Left cardiac atrium (tissue), 4 donors: ENCODE measurements at regions not wholly inside any gene's neighbourhood (a gene's known extent, or its start where the extent isn't known, plus 50 kb on each side); places are given as distances from the start of the nearest gene placed in this dataset.

Experiments used
- ATAC-seq, 2 donors: fragments of 200-7000 bp; cut with Tn5 transposase; one replicate each; pipeline ENCODE4 v1.9.1; 2020; ENCODE audit warnings: mild to moderate bottlenecking in 2 of 2, moderate library complexity in 2 of 2
- DNase-seq: peaks from one replicate; pipeline ENCODE4 v3.0.0-alpha.2; 2020
- intact Hi-C, 2 donors: fragments of 100-400 bp; cut with DNase I; formaldehyde crosslinking; loops; one replicate each; pipeline versions ENCODE4 v1.14.1 to v1.15.1; 2022 to 2023
- donor health status: DM: no; HTN: yes; CAD: no.
- donor health status: DM: no; HTN: yes; CAD: no; lungs with severe emphysema.
- donor health status: DM: yes; HTN: yes; CAD: no.
- donor health status: Dilated cardiomyopathy.

DNA sequence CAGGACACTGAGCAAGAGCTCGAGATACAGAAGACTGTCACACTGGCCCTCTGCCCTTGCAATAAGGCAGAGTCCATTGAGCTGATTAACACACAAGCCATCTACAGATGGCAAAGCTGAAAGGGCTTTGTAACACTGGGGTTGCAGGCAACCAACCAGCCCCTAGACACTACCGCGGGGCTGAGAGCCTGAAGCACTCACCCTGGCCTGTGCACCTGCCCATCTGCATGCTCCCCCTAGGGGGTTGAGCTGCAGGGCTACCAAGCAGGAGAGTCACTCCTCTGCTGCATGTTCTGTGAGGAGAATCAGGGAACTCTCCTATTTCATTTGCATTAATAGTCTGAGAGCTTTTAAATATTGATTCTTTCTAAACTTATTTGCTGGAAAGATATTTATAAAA lies 128.1 kb upstream of the VIPR2 start:
- intact Hi-C loops: no loop called here
- DNase-seq (no peak), ATAC-seq (no peak)

GRCh38 chr7:159271781-159272180 lies 127.1 kb upstream of the VIPR2 start:
- DNase-seq (no peak), ATAC-seq (no peak)
- intact Hi-C loops: no loop called here

GRCh38 chr7:159269745-159270144 lies 125.1 kb upstream of the VIPR2 start:
- DNase-seq (no peak), ATAC-seq (no peak)
- intact Hi-C loops: no loop called here

DNA sequence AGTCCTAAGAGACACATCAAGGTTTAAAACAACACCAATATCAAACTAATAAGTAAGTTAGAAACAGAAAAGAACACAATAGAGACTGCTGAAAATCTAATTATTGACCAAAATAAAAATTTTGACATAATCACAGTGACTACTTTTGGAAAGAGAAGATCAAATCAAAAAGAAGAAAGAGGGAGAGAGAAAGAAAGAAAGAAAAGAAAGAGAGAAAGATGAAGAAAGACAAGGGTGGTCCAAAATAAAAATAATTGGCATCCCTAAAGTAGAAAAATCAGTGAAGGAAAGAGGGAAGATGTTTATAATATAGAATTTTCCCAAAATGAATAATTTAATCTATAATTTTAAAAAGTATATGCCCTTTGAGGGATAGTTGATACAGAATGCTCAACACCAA lies 118.8 kb upstream of the VIPR2 start:
- ATAC-seq (no peak), DNase-seq (no peak)
- intact Hi-C loops: no loop called here

- ATAC-seq (no peak), DNase-seq (no peak)
- intact Hi-C loops: no loop called here
These were observed 109.0 kb upstream of the VIPR2 start for GRCh38 chr7:159253657-159254056.

GRCh38 chr7:159250471-159250870 lies 105.8 kb upstream of the VIPR2 start:
- intact Hi-C loops: no loop called here
- ATAC-seq (no peak), DNase-seq (no peak)

DNA sequence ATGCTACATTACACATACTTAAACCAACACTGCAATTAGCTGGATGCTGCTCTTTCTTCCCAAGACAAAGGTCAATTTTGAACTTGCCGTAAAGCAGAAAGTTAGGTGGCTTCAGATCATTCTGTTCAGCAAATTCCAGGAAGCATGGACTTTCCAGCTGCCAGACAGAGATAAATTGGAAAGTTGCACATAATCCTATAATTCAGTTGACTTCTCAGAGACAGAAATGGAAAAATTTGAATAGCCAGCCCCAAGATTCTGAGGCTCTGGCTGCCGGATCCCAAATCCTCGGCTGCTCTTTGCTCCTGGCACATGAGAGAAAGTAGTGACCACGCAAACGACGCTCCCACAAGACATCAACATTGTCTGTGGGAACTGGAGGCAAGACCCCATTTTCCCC lies 105.0 kb upstream of the VIPR2 start:
- intact Hi-C loops: no loop called here
- no peak for DNase-seq

DNA sequence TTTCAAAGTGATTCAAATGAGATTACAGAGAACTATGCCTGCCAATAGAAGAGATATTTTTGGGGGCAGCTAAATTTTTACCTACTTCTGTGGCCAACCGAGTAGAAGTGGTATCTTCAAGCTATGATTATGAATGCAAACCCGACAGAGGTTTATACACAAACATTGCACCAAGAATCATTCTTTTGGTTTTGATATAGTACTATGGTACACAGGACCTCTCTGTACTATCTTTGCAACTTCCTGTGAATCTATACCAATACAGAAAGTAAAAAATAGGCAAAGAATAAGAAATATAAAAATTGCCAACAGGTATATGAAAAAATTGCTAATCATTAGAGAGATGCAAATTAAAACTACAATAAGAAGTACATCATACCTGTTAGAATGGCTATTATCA lies 103.2 kb upstream of the VIPR2 start:
- ATAC-seq: no peak
- intact Hi-C loops: no loop called here
- DNase-seq: no peak

More for the DNA sequence above, 105.0 kb upstream of the VIPR2 start:
- no peak for ATAC-seq

DNA sequence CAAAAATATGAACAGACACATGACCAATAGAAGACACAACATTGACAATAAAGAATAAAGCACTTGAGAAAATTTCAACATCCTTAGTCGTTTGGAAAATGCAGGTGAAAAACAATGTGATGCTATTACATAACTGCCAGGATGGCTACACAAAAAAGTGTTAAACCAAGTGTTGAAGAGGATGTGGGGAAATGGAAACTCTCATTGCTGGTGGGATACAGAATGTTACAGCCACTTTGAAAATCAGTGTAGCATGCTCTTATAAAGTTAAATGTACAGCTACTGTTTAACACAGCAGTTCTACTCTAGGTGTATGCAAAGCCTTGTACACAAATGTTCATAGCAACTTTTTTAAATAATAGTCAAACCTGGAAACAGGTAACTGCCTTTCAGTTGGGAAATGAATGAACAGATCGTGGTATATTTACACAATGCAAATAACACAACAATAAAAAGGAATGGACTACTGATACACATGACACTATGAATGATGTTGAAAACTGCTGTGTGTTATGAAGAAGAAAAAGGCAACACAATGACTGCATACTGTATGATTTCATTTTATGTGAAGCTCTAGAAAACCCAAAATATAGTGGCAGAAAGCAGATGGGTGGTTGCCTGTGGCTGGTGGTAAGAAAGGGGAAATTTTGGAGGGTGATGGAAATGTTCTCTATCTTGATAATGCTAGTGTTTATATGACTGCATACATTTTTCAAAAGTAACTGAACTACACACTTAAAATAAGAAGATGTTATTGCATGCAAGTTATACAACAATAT lies 102.2 kb upstream of the VIPR2 start:
- ATAC-seq (no peak), DNase-seq (no peak)
- intact Hi-C loops: no loop called here

GRCh38 chr7:159240962-159241361 lies 96.3 kb upstream of the VIPR2 start:
- intact Hi-C loops: no loop called here
- DNase-seq: no peak
- ATAC-seq: no peak

GRCh38 chr7:159239028-159239427 lies 94.4 kb upstream of the VIPR2 start:
- DNase-seq: no peak
- intact Hi-C loops: no loop called here
- no peak for ATAC-seq

- ATAC-seq: no peak
- no peak for DNase-seq
- intact Hi-C loops: no loop called here
These were observed 93.9 kb upstream of the VIPR2 start for GRCh38 chr7:159238541-159238940.

DNA sequence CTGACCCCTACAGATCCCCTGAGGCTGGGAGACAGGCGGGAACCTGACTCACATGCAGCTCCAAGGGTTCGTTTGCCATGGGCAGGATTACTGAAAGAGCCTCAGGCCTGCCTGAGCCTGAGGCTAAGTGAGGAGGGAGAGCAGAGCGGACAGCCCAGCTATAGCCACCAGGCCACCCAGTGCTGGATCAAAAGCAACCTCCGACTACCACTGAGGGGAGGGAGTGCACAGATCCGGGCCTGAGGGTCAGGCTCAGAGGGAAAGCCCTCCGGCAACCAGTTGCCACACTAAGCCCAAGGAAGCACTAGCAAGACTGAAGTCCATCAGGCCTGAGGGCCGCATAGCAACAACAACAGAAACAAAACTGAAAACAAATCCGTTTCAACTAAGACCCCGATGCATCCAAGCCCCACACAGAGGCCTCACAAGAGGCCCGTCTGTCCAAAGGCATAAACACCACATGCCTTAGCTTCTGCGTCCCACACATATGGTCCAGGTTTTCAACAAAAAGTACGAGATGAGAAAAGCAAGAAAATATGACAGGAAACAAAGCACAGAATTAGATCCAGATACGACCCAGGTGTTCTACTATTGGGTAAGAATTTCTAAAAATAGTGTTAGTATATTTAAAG lies 92.5 kb upstream of the VIPR2 start:
- no peak for DNase-seq
- intact Hi-C loops: no loop called here
- ATAC-seq: no peak

- DNase-seq (no peak), ATAC-seq (no peak)
- intact Hi-C loops: no loop called here
These were observed 86.3 kb upstream of the VIPR2 start for GRCh38 chr7:159231017-159231416.

DNA sequence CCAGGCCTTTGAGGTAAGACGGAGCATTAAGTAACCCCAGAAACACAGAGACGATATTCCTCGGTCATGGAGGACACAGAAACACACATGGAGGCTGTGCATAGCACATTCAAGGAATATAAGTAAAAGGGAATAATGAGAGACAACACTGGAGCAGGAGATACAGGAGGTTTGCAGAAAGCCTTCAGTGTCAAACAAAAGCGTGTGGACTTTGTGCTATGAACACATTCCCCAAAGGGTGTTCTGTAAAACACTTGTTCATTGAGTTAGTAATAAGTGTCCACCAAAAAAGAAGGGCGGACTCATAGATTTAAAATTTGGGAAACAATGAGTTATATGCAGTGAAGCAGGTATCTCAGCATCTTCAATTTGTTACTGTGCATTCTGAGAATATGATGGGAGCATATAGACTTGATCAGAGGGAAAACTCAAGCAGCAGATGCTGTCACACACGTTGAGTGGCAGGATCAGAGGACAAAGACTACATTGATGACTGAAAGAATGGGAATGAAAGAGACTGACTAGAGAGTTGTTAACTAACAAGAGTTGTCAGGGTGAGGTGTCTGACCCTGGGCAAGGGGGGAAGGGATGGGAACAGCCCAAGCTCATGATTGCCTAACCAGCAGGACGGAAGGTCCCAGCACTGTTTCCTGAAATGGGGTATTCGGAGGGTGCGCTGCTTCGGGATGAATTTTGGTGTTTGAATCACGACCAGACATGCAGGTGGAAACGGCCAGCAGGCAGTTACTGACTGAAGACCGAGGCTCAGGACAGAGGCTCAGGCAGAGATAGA lies 85.2 kb upstream of the VIPR2 start:
- intact Hi-C loops: no loop called here
- DNase-seq (no peak), ATAC-seq (no peak)

DNA sequence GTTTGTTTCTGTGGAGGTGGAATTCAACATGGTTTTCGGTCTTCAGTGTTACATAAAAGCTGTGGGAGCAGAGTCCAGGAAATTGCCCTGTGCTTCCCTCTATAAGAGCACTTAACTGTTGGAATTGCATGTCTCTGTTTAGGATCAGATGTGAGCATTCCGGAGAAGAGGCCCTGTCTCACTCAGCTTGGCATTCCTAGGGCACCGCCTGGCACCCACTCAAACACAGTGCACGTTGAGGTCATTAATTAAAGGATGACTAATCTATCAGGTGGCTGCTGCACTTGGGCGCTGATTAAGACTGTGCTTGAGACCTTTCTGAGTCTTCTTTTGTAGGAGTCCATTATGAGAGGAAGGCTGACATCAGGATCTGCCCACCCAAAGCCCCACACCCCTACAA lies 82.8 kb upstream of the VIPR2 start:
- intact Hi-C loops: no loop called here
- no peak for DNase-seq
- ATAC-seq: peak in 1 of 2 donors; percentile 78

GRCh38 chr7:159226011-159226702 lies 81.5 kb upstream of the VIPR2 start:
- no peak for ATAC-seq
- DNase-seq: no peak
- intact Hi-C loops: no loop called here

- ATAC-seq (no peak), DNase-seq (no peak)
- intact Hi-C loops: no loop called here
These were observed 73.9 kb upstream of the VIPR2 start for GRCh38 chr7:159218607-159219006.

- intact Hi-C loops: no loop called here
These were observed 73.5 kb upstream of the VIPR2 start for GRCh38 chr7:159218170-159218569.

GRCh38 chr7:159215076-159215475 lies 70.4 kb upstream of the VIPR2 start:
- DNase-seq (no peak), ATAC-seq (no peak)
- intact Hi-C loops: no loop called here

More at GRCh38 chr7:159218170-159218569, 73.5 kb upstream of the VIPR2 start:
- ATAC-seq: no peak
- DNase-seq: no peak
